ENCODE measurements at regions not wholly inside any gene's neighbourhood (a gene's known extent, or its start where the extent isn't known, plus 50 kb on each side); places are given as distances from the start of the nearest gene placed in this dataset.
"Not testable (repeated sequence)": the region's sequence is repeated elsewhere in the genome, so short reads cannot be mapped to it uniquely, and the experiment has no call there.

- H3K27me3 Mint-ChIP-seq (ENCODE audit: low read depth, unreplicated experiment); H3K9ac ChIP-seq (ENCODE audit: low read length); H3K27ac Mint-ChIP-seq (ENCODE audit: unreplicated experiment); H3K4me1 Mint-ChIP-seq (ENCODE audit: low read depth, unreplicated experiment); H3K4me3 ChIP-seq (ENCODE audit: insufficient read depth, low read depth, low read length); H3K9me3 Mint-ChIP-seq (ENCODE audit: unreplicated experiment); DNase-seq (ENCODE audit: low read depth); H3K27ac ChIP-seq (ENCODE audit: low read depth, low read length); H3K27me3 ChIP-seq (ENCODE audit: insufficient read depth, low read length); FAIRE-seq; H3K9me3 ChIP-seq (ENCODE audit: insufficient read depth, low read depth, low read length); H3K79me2 ChIP-seq (ENCODE audit: insufficient read depth, low read length); H4K20me1 ChIP-seq (ENCODE audit: insufficient read depth, low read length); H3K4me3 Mint-ChIP-seq (ENCODE audit: unreplicated experiment); H3K4me2 ChIP-seq (ENCODE audit: low read length); H2AFZ ChIP-seq (ENCODE audit: low read depth, low read length); H3K4me1 ChIP-seq (ENCODE audit: insufficient read depth, low read length); H3K36me3 ChIP-seq (ENCODE audit: insufficient read depth, low read length); H3K36me3 Mint-ChIP-seq (ENCODE audit: low read depth, unreplicated experiment): not testable (repeated sequence)
These were observed 230.7 kb downstream of the NPIPA7 start for GRCh38 chr16:16609627-16610026.

DNA sequence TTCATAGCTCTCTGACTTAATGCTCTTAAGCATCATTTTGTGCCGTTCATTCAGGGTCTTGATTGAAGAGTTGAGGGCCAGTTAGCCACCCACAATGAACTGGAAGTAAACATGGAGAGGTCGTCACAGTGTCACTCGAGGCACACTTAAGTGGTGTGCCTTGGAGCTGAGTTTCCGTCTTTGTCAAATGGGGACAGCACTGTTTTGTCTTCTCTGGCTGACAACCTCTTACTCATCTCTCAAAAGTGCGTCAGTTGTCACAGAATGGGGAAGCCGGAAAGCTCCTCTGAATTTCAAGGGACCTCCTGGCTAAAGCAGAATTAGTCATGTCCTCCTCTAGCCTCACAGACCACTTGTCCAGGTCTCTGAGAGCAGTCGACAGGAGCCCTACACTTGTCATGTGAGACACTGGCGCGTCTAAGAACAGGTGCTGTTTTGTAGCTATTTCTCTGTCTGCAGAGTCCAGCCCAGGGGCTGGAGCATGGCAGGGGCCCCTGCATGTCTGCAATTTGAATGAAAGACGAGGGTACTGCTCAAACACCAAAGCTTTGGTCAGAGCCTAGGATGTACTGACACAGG, 231.5 kb downstream of the NPIPA7 start:
- H3K27me3 Mint-ChIP-seq (ENCODE audit: low read depth, unreplicated experiment); H3K27me3 ChIP-seq (ENCODE audit: insufficient read depth, low read length); H3K27ac ChIP-seq (ENCODE audit: low read depth, low read length); H3K27ac Mint-ChIP-seq (ENCODE audit: unreplicated experiment); H3K4me1 Mint-ChIP-seq (ENCODE audit: low read depth, unreplicated experiment); H3K79me2 ChIP-seq (ENCODE audit: insufficient read depth, low read length); H4K20me1 ChIP-seq (ENCODE audit: insufficient read depth, low read length); H3K4me1 ChIP-seq (ENCODE audit: insufficient read depth, low read length); H3K36me3 ChIP-seq (ENCODE audit: insufficient read depth, low read length); FAIRE-seq; H2AFZ ChIP-seq (ENCODE audit: low read depth, low read length); H3K9me3 ChIP-seq (ENCODE audit: insufficient read depth, low read depth, low read length); H3K36me3 Mint-ChIP-seq (ENCODE audit: low read depth, unreplicated experiment); H3K4me2 ChIP-seq (ENCODE audit: low read length); H3K9me3 Mint-ChIP-seq (ENCODE audit: unreplicated experiment); DNase-seq (ENCODE audit: low read depth); H3K4me3 ChIP-seq (ENCODE audit: insufficient read depth, low read depth, low read length); H3K4me3 Mint-ChIP-seq (ENCODE audit: unreplicated experiment); H3K9ac ChIP-seq (ENCODE audit: low read length): not testable (repeated sequence)

DNA sequence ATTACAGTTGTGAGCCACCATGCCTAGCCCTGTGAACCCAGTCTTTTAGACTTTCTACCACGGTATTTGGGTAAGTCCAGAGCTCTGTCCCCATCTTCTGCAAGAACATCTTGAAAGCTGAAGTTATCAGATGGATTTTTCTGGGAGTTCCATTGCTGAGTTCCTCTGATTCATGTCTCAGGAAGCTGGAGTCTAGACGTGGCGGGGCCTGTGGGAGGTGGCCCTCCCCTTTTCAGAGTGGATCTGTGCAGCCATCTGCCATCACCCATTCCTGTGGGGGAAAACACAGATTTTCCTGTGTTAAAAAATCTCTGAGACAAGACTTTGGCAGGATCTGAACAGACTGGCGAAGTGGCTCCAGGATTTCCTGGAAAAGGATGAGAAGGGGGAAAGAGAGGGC, 234.3 kb downstream of the NPIPA7 start:
- H3K4me2 ChIP-seq (ENCODE audit: low read length); H2AFZ ChIP-seq (ENCODE audit: low read depth, low read length); H3K9me3 Mint-ChIP-seq (ENCODE audit: unreplicated experiment); H4K20me1 ChIP-seq (ENCODE audit: insufficient read depth, low read length); H3K36me3 ChIP-seq (ENCODE audit: insufficient read depth, low read length); H3K4me1 ChIP-seq (ENCODE audit: insufficient read depth, low read length); FAIRE-seq; DNase-seq (ENCODE audit: low read depth); H3K27ac ChIP-seq (ENCODE audit: low read depth, low read length); H3K9me3 ChIP-seq (ENCODE audit: insufficient read depth, low read depth, low read length); H3K27me3 ChIP-seq (ENCODE audit: insufficient read depth, low read length); H3K27ac Mint-ChIP-seq (ENCODE audit: unreplicated experiment); H3K4me1 Mint-ChIP-seq (ENCODE audit: low read depth, unreplicated experiment); H3K4me3 Mint-ChIP-seq (ENCODE audit: unreplicated experiment); H3K36me3 Mint-ChIP-seq (ENCODE audit: low read depth, unreplicated experiment); H3K27me3 Mint-ChIP-seq (ENCODE audit: low read depth, unreplicated experiment); H3K9ac ChIP-seq (ENCODE audit: low read length); H3K4me3 ChIP-seq (ENCODE audit: insufficient read depth, low read depth, low read length); H3K79me2 ChIP-seq (ENCODE audit: insufficient read depth, low read length): not testable (repeated sequence)

DNA sequence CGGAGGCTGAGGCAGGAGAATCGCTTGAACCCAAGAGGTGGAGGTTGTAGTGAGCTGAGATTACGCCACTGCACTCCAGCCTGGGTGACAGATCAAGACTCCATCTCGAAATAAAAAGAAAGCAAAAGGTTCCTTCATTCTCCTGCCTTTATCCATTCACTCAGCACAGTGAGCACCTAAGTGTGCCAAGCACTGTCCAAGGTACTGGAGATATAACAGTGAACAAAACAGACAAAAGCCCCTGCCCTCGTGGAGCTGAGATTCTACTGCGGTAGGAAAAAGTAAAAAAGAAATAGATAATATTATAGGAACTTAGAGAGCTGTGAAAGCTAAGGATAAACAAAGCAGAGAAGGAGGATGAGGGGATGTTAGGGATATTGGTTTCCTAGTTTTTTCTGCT, 235.5 kb downstream of the NPIPA7 start:
- H3K4me1 Mint-ChIP-seq (ENCODE audit: low read depth, unreplicated experiment): not testable (repeated sequence)

GRCh38 chr16:16618963-16619465, 240.1 kb downstream of the NPIPA7 start:
- not testable (repeated sequence) for H3K4me3 Mint-ChIP-seq (ENCODE audit: unreplicated experiment); H2AFZ ChIP-seq (ENCODE audit: low read depth, low read length); H3K4me1 ChIP-seq (ENCODE audit: insufficient read depth, low read length); H3K79me2 ChIP-seq (ENCODE audit: insufficient read depth, low read length); H3K27me3 Mint-ChIP-seq (ENCODE audit: low read depth, unreplicated experiment); H3K36me3 Mint-ChIP-seq (ENCODE audit: low read depth, unreplicated experiment); DNase-seq (ENCODE audit: low read depth); H3K4me3 ChIP-seq (ENCODE audit: insufficient read depth, low read depth, low read length); H3K4me2 ChIP-seq (ENCODE audit: low read length); H3K27ac Mint-ChIP-seq (ENCODE audit: unreplicated experiment); H3K36me3 ChIP-seq (ENCODE audit: insufficient read depth, low read length); H3K9me3 Mint-ChIP-seq (ENCODE audit: unreplicated experiment); H4K20me1 ChIP-seq (ENCODE audit: insufficient read depth, low read length); FAIRE-seq; H3K27ac ChIP-seq (ENCODE audit: low read depth, low read length); H3K9ac ChIP-seq (ENCODE audit: low read length); H3K9me3 ChIP-seq (ENCODE audit: insufficient read depth, low read depth, low read length); H3K27me3 ChIP-seq (ENCODE audit: insufficient read depth, low read length); H3K4me1 Mint-ChIP-seq (ENCODE audit: low read depth, unreplicated experiment)

More for the DNA sequence above, 235.5 kb downstream of the NPIPA7 start:
- not testable (repeated sequence) for H3K27ac Mint-ChIP-seq (ENCODE audit: unreplicated experiment); H3K36me3 ChIP-seq (ENCODE audit: insufficient read depth, low read length); H3K4me2 ChIP-seq (ENCODE audit: low read length); DNase-seq (ENCODE audit: low read depth); H3K4me1 ChIP-seq (ENCODE audit: insufficient read depth, low read length); H3K4me3 Mint-ChIP-seq (ENCODE audit: unreplicated experiment); H3K27me3 ChIP-seq (ENCODE audit: insufficient read depth, low read length); H3K9me3 ChIP-seq (ENCODE audit: insufficient read depth, low read depth, low read length); H3K27ac ChIP-seq (ENCODE audit: low read depth, low read length); FAIRE-seq; H3K4me3 ChIP-seq (ENCODE audit: insufficient read depth, low read depth, low read length); H4K20me1 ChIP-seq (ENCODE audit: insufficient read depth, low read length); H3K9me3 Mint-ChIP-seq (ENCODE audit: unreplicated experiment); H3K36me3 Mint-ChIP-seq (ENCODE audit: low read depth, unreplicated experiment); H3K9ac ChIP-seq (ENCODE audit: low read length); H2AFZ ChIP-seq (ENCODE audit: low read depth, low read length); H3K79me2 ChIP-seq (ENCODE audit: insufficient read depth, low read length); H3K27me3 Mint-ChIP-seq (ENCODE audit: low read depth, unreplicated experiment)

- FAIRE-seq; H3K4me3 Mint-ChIP-seq (ENCODE audit: unreplicated experiment); H3K4me2 ChIP-seq (ENCODE audit: low read length); H3K36me3 Mint-ChIP-seq (ENCODE audit: low read depth, unreplicated experiment); H3K27me3 ChIP-seq (ENCODE audit: insufficient read depth, low read length); H3K79me2 ChIP-seq (ENCODE audit: insufficient read depth, low read length); H3K9me3 Mint-ChIP-seq (ENCODE audit: unreplicated experiment); H3K9ac ChIP-seq (ENCODE audit: low read length); H3K9me3 ChIP-seq (ENCODE audit: insufficient read depth, low read depth, low read length); H3K36me3 ChIP-seq (ENCODE audit: insufficient read depth, low read length); H3K4me3 ChIP-seq (ENCODE audit: insufficient read depth, low read depth, low read length); H3K4me1 ChIP-seq (ENCODE audit: insufficient read depth, low read length); H3K27ac Mint-ChIP-seq (ENCODE audit: unreplicated experiment); H3K4me1 Mint-ChIP-seq (ENCODE audit: low read depth, unreplicated experiment); H2AFZ ChIP-seq (ENCODE audit: low read depth, low read length); H3K27ac ChIP-seq (ENCODE audit: low read depth, low read length); H3K27me3 Mint-ChIP-seq (ENCODE audit: low read depth, unreplicated experiment); DNase-seq (ENCODE audit: low read depth); H4K20me1 ChIP-seq (ENCODE audit: insufficient read depth, low read length): not testable (repeated sequence)
These were observed 245.4 kb downstream of the NPIPA7 start for GRCh38 chr16:16624367-16624766.

Data from astrocyte (in vitro differentiated cells and primary cell).